Endothelial cell of umbilical vein (primary cell): ENCODE measurements at regions not wholly inside any gene's neighbourhood (a gene's known extent, or its start where the extent isn't known, plus 50 kb on each side); places are given as distances from the start of the nearest gene placed in this dataset.

ENCODE experiments used
- BruUV-seq: library from RNA; stranded (reverse); fragments of 400-500 nt; replicated peaks from 2 replicates; lab custom pipeline; 2021; lab: Mats Ljungman, UMichigan
- CTCF ChIA-PET: fragments of 300-600, 350-600 bp; sonication (Branson Sonifier 250); formaldehyde crosslinking; loops from one replicate; lab custom pipeline; 2021; ENCODE audit warnings: antibody characterized with exemption, inconsistent platforms; lab: Charles Lee
- POLR2A ChIA-PET: fragments of 300-600, 350-600 bp; sonication (Branson Sonifier 250); formaldehyde crosslinking; loops from one replicate; lab custom pipeline; 2021; ENCODE audit warnings: antibody characterized with exemption, inconsistent platforms; lab: Charles Lee
- DNase-seq: peaks from one replicate; pipeline ENCODE4 v3.0.0-alpha.2; 2011; ENCODE audit warnings: low read depth, low spot score
- FAIRE-seq: peaks from 2 replicates; lab custom pipeline; 2011; peaks lifted over from hg19 to GRCh38; lab: Jason Lieb, UNC
- H2AFZ ChIP-seq: 2 replicates; pipeline ENCODE4 v1.6.0; 2012; ENCODE audit warnings: low read depth, low read length, control low read depth, inconsistent platforms
- H3K27ac ChIP-seq: 2 replicates; pipeline ENCODE4 v1.5.1; 2011; ENCODE audit warnings: low read depth, mild to moderate bottlenecking, control low read depth, low read length, moderate library complexity; ENCODE audit not compliant: insufficient read depth
- H3K27me3 ChIP-seq, 2 experiments: 2 replicates each; pipeline versions ENCODE4 v1.6.0 to v1.6.1; 2011; ENCODE audit warnings: low read length in 2 of 2, mixed read lengths in 1 of 2; ENCODE audit not compliant: control insufficient read depth in 2 of 2, insufficient read depth in 2 of 2
- H3K36me3 ChIP-seq, 2 experiments: 2 replicates in 1 of 2; 3 replicates in 1 of 2; pipeline ENCODE4 v1.5.1; 2011; ENCODE audit warnings: low read length in 2 of 2, mild to moderate bottlenecking in 1 of 2, moderate library complexity in 1 of 2; ENCODE audit not compliant: control insufficient read depth in 2 of 2, insufficient read depth in 2 of 2; ENCODE audit errors: extremely low read depth in 1 of 2
- H3K4me1 ChIP-seq: 3 replicates; pipeline ENCODE4 v1.5.1; 2011; ENCODE audit warnings: mild to moderate bottlenecking, low read length; ENCODE audit not compliant: control insufficient read depth, insufficient read depth; ENCODE audit errors: extremely low read depth
- H3K4me2 ChIP-seq: 2 replicates; pipeline ENCODE4 v1.6.1; 2011; ENCODE audit warnings: low read length, control low read depth, mixed read lengths; ENCODE audit not compliant: insufficient read depth
- H3K4me3 ChIP-seq, 3 experiments: fragments of 200-600 bp in 1 of 3; sonication (generic), shearing (Covaris generic) in 1 of 3; replicated peaks in 1 of 3; 2 replicates each; pipeline ENCODE4 v1.5.1; 2011 to 2016; ENCODE audit warnings: control low read depth in 3 of 3, low read length in 3 of 3, mild to moderate bottlenecking in 2 of 3, inconsistent platforms in 1 of 3, low read depth in 1 of 3, moderate library complexity in 1 of 3; ENCODE audit not compliant: insufficient read depth in 1 of 3
- H3K79me2 ChIP-seq: 2 replicates; pipeline ENCODE4 v1.6.0; 2012; ENCODE audit warnings: low read length, inconsistent platforms; ENCODE audit not compliant: control insufficient read depth, insufficient read depth
- H3K9ac ChIP-seq: replicated peaks from 2 replicates; pipeline ENCODE3; 2011; ENCODE audit warnings: low read length, control low read depth; ENCODE audit not compliant: insufficient read depth; ENCODE audit errors: extremely low read depth
- H3K9me1 ChIP-seq: replicated peaks from 3 replicates; pipeline ENCODE4 v1.6.0; 2011; ENCODE audit warnings: mild to moderate bottlenecking, low read length; ENCODE audit not compliant: control insufficient read depth, insufficient read depth; ENCODE audit errors: extremely low read depth
- H3K9me3 ChIP-seq: replicated peaks from 2 replicates; pipeline ENCODE4 v1.5.1; 2012; ENCODE audit warnings: low read length, inconsistent platforms; ENCODE audit not compliant: control insufficient read depth, insufficient read depth
- H4K20me1 ChIP-seq: replicated peaks from 2 replicates; pipeline ENCODE3; 2011; ENCODE audit warnings: mild to moderate bottlenecking, low read length; ENCODE audit not compliant: control insufficient read depth, insufficient read depth; ENCODE audit errors: extremely low read depth
- EZH2 ChIP-seq: IDR thresholded peaks from 2 replicates; pipeline ENCODE4 v1.6.1; 2012; ENCODE audit warnings: borderline replicate concordance, low read depth, mild to moderate bottlenecking, moderate library complexity, low read length, inconsistent platforms; ENCODE audit not compliant: severe bottlenecking
- FOS ChIP-seq: IDR thresholded peaks from 2 replicates; pipeline ENCODE4 v1.6.1; 2011; ENCODE audit warnings: mild to moderate bottlenecking, low read length, moderate library complexity, borderline replicate concordance; ENCODE audit not compliant: insufficient read depth
- JUN ChIP-seq: IDR thresholded peaks from 2 replicates; pipeline ENCODE4 v1.6.1; 2011; ENCODE audit warnings: borderline replicate concordance, low read depth; ENCODE audit not compliant: insufficient read length, insufficient read depth
- MYC ChIP-seq: IDR thresholded peaks from one replicate; pipeline ENCODE4 v1.6.1; 2011; ENCODE audit warnings: mild to moderate bottlenecking, low read depth, low read length
- POLR2A ChIP-seq: IDR thresholded peaks from 2 replicates; pipeline ENCODE4 v1.6.1; 2012; ENCODE audit warnings: low read depth, mild to moderate bottlenecking, control low read depth, low read length
- POLR2AphosphoS5 ChIP-seq: IDR thresholded peaks from 2 replicates; pipeline ENCODE4 v1.6.1; 2012; ENCODE audit warnings: low read depth, mild to moderate bottlenecking, control low read depth, low read length, moderate library complexity; ENCODE audit not compliant: insufficient read depth
- dilution Hi-C: fragments of 300-500 bp; cut with MboI; formaldehyde crosslinking; loops from one replicate; pipeline ENCODE4 v1.15.0; 2019; ENCODE audit warnings: low sequenced_read_pairs; ENCODE audit not compliant: extremely low pct_ligation_motif_present
- intact Hi-C: fragments of 100-400 bp; cut with micrococcal nuclease; formaldehyde crosslinking; loops from one replicate; pipeline ENCODE4 v1.10.0; 2022

GRCh38 chr1:30477588-30477987 is 245.8 kb downstream of the MATN1 start:
- intact Hi-C loops (no loop called here), dilution Hi-C loops (no loop called here)
- Histone ChIP-seq H3K79me2 (no peaks in the 10 kb centered on the region), H3K9me3 (no peaks in the 10 kb centered on the region), H3K4me2 (no peak overlapping the region), H4K20me1 (no peaks in the 10 kb centered on the region), H3K27ac (no peak overlapping the region), H3K9me1 (no peaks in the 10 kb centered on the region), H3K9ac (no peak overlapping the region), H2AFZ (no peak overlapping the region), H3K4me1 (no peaks in the 10 kb centered on the region), H3K36me3 (no peaks in the 10 kb centered on the region), H3K4me3 (no peak overlapping the region), H3K27me3 (no peaks in the 10 kb centered on the region)
- DNase-seq (no peak), FAIRE-seq (no peak)
- TF ChIP-seq POLR2A, result no peak
- TF ChIP-seq EZH2, result no peak
- TF ChIP-seq JUN, result no peak
- TF ChIP-seq MYC, result no peak
- POLR2A ChIA-PET, result no interaction called here
- CTCF ChIA-PET, result no interaction called here
- BruUV-seq, result no TSS peak

- H3K4me1 ChIP-seq, result no peaks in the 10 kb centered on the region
- no TSS peak for BruUV-seq
- intact Hi-C loops (no loop called here), dilution Hi-C loops (no loop called here)
- FAIRE-seq, result no peak
- no peak overlapping the region for H3K27ac ChIP-seq
- H3K9ac ChIP-seq, result no peak overlapping the region
- H3K36me3 ChIP-seq, result no peaks in the 10 kb centered on the region
- no peak overlapping the region for H2AFZ ChIP-seq
- H4K20me1 ChIP-seq, result no peaks in the 10 kb centered on the region
- H3K9me3 ChIP-seq, result no peaks in the 10 kb centered on the region
- no peaks in the 10 kb centered on the region for H3K79me2 ChIP-seq
- H3K4me2 ChIP-seq, result no peak overlapping the region
- DNase-seq, result no peak
- H3K27me3 ChIP-seq, result no peaks in the 10 kb centered on the region
- no peaks in the 10 kb centered on the region for H3K9me1 ChIP-seq
- POLR2A ChIA-PET, result no interaction called here
- H3K4me3 ChIP-seq, result no peak overlapping the region
- CTCF ChIA-PET, result no interaction called here
- no peak for TF ChIP-seq FOS
- TF ChIP-seq POLR2AphosphoS5, result no peak
Observed at GRCh38 chr1:30476911-30477459, 246.4 kb downstream of the MATN1 start.
